Neural progenitor cell (in vitro differentiated cells): ENCODE measurements at regions not wholly inside any gene's neighbourhood (a gene's known extent, or its start where the extent isn't known, plus 50 kb on each side); places are given as distances from the start of the nearest gene placed in this dataset.

Experiments used
- DNase-seq: peaks from one replicate; pipeline ENCODE4 v3.0.0-alpha.2; 2016; ENCODE audit warnings: low spot score
- H2AFZ ChIP-seq: fragments of 200-600 bp; sonication (generic); replicated peaks from 2 replicates; pipeline ENCODE4 v1.6.1; 2016; ENCODE audit warnings: antibody characterized with exemption
- H3F3A ChIP-seq: fragments of 200-600 bp; sonication (generic); 2 replicates; pipeline ENCODE4 v1.6.1; 2016; ENCODE audit warnings: antibody characterized with exemption, low read depth
- H3K27ac ChIP-seq: fragments of 200-600 bp; sonication (generic); 2 replicates; pipeline ENCODE4 v1.5.1; 2016; ENCODE audit warnings: mild to moderate bottlenecking
- H3K27me3 ChIP-seq: fragments of 200-600 bp; sonication (generic); 2 replicates; pipeline ENCODE4 v1.6.1; 2016; ENCODE audit warnings: mild to moderate bottlenecking, moderate library complexity
- H3K36me3 ChIP-seq: fragments of 200-600 bp; sonication (generic); 2 replicates; pipeline ENCODE4 v1.5.1; 2016
- H3K4me1 ChIP-seq: fragments of 200-600 bp; sonication (generic); 2 replicates; pipeline ENCODE4 v1.6.1; 2016; ENCODE audit warnings: mixed run types
- H3K4me2 ChIP-seq: fragments of 200-600 bp; sonication (generic); 2 replicates; pipeline ENCODE4 v1.6.1; 2016
- H3K4me3 ChIP-seq: fragments of 200-600 bp; sonication (generic); 2 replicates; pipeline ENCODE4 v1.5.1; 2016
- H3K79me2 ChIP-seq: fragments of 200-600 bp; sonication (generic); 2 replicates; pipeline ENCODE4 v1.6.1; 2016; ENCODE audit warnings: low read depth
- H3K9ac ChIP-seq: fragments of 200-600 bp; sonication (generic); 2 replicates; pipeline ENCODE4 v1.6.1; 2016
- H3K9me3 ChIP-seq: fragments of 200-600 bp; sonication (generic); 2 replicates; pipeline ENCODE4 v1.5.1; 2016; ENCODE audit warnings: low read depth
- H4K20me1 ChIP-seq: fragments of 200-600 bp; sonication (generic); 2 replicates; pipeline ENCODE4 v1.6.1; 2016; ENCODE audit warnings: low read depth
- H3K27ac Mint-ChIP-seq: 3 replicates; pipeline ENCODE4 v1.8.0; 2021; ENCODE audit warnings: mixed read lengths
- H3K27me3 Mint-ChIP-seq: 2 replicates; pipeline ENCODE4 v1.8.0; 2022; ENCODE audit warnings: low read depth, mild to moderate bottlenecking, inconsistent platforms, moderate library complexity, mixed read lengths; ENCODE audit not compliant: insufficient read depth
- H3K36me3 Mint-ChIP-seq: 3 replicates; pipeline ENCODE4 v1.8.0; 2021; ENCODE audit warnings: mixed read lengths
- H3K4me1 Mint-ChIP-seq: 3 replicates; pipeline ENCODE4 v1.8.0; 2021; ENCODE audit warnings: mixed read lengths
- H3K4me3 Mint-ChIP-seq: 3 replicates; pipeline ENCODE4 v1.8.0; 2021; ENCODE audit warnings: mild to moderate bottlenecking, moderate library complexity, mixed read lengths
- H3K9me3 Mint-ChIP-seq: 3 replicates; pipeline ENCODE4 v1.8.0; 2020; ENCODE audit warnings: mixed read lengths
- EZH2 ChIP-seq: fragments of 200-600 bp; sonication (generic); IDR thresholded peaks from 2 replicates; pipeline ENCODE4 v1.6.1; 2017; ENCODE audit warnings: antibody characterized with exemption, mild to moderate bottlenecking, moderate library complexity
- EZH2phosphoT487 ChIP-seq: fragments of 200-600 bp; sonication (generic); IDR thresholded peaks from 2 replicates; pipeline ENCODE4 v1.6.1; 2017; ENCODE audit warnings: antibody characterized with exemption
- TF ChIP-seq, protein P1 (sequence below): fragments of 200-600 bp; sonication (generic); IDR thresholded peaks from 2 replicates; pipeline ENCODE4 v1.5.1; 2017; ENCODE audit warnings: antibody characterized with exemption, mild to moderate bottlenecking

DNA sequence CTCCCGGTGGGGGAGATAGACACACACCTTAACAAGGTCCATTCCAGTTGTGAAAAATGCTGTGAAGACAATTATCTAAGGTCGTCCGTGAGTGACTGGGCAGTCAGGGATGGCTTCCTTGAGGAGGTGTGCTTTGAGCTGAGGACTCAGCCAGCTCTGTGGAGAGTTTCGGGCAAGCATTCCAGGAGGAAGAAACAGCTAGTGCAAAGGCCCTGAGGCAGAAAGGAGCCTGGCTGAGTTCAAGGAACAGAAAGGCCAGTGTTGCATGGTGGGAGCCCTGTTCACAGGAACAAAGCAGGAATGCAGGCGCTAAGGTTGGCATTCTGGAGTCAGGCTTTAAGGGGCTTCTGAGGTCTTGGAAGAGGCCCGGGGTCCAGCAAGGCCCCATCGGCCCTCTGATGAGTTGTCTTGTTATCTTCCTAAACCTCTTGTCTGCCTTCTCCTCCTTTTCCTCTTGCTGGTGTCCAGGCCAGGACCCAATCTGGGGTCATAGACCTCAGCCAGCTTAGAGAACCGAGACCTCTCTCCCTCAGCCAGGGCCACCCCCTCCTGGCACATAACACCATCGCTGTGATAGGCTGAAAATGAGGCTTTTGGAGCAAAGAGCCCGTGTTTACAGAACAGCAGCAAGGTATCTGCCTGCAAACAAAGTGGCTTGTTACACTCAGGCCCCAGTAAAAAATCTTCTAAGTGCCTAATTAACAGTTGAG is 270.2 kb upstream of the MVB12B start:
- Histone ChIP-seq H3K27ac (no peak overlapping the region), H3K4me1 (peaks cover 13% of the 10 kb centered on the region)
- peaks cover 7% of the 10 kb centered on the region for H3K27me3 Mint-ChIP-seq

GRCh38 chr9:126057121-126057825 is 269.4 kb upstream of the MVB12B start:
- Histone ChIP-seq H4K20me1 (no peaks in the 10 kb centered on the region), H3K9ac (no peak overlapping the region), H3K36me3 (no peaks in the 10 kb centered on the region), H2AFZ (no peak overlapping the region), H3K27ac (no peak overlapping the region), H3K27me3 (no peaks in the 10 kb centered on the region), H3K4me3 (no peak overlapping the region), H3K4me2 (no peak overlapping the region), H3F3A (no peaks in the 10 kb centered on the region), H3K9me3 (no peaks in the 10 kb centered on the region), H3K4me1 (peaks cover 13% of the 10 kb centered on the region), H3K79me2 (no peaks in the 10 kb centered on the region)
- no peak overlapping the region for H3K4me3 Mint-ChIP-seq
- H3K9me3 Mint-ChIP-seq = peaks cover 3% of the 10 kb centered on the region
- no peaks in the 10 kb centered on the region for H3K36me3 Mint-ChIP-seq
- H3K4me1 Mint-ChIP-seq = peaks cover 23% of the 10 kb centered on the region
- H3K27me3 Mint-ChIP-seq = peaks cover 7% of the 10 kb centered on the region
- DNase-seq = no peak
- TF ChIP-seq EZH2 (no peak), EZH2phosphoT487 (no peak)
- TF ChIP-seq, protein P1, sequence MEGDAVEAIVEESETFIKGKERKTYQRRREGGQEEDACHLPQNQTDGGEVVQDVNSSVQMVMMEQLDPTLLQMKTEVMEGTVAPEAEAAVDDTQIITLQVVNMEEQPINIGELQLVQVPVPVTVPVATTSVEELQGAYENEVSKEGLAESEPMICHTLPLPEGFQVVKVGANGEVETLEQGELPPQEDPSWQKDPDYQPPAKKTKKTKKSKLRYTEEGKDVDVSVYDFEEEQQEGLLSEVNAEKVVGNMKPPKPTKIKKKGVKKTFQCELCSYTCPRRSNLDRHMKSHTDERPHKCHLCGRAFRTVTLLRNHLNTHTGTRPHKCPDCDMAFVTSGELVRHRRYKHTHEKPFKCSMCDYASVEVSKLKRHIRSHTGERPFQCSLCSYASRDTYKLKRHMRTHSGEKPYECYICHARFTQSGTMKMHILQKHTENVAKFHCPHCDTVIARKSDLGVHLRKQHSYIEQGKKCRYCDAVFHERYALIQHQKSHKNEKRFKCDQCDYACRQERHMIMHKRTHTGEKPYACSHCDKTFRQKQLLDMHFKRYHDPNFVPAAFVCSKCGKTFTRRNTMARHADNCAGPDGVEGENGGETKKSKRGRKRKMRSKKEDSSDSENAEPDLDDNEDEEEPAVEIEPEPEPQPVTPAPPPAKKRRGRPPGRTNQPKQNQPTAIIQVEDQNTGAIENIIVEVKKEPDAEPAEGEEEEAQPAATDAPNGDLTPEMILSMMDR = no peak
- H3K27ac Mint-ChIP-seq = no peak overlapping the region

More for the DNA sequence above, 270.2 kb upstream of the MVB12B start:
- Histone ChIP-seq H4K20me1 (no peaks in the 10 kb centered on the region), H3K4me2 (no peak overlapping the region), H3F3A (no peaks in the 10 kb centered on the region), H3K4me3 (no peak overlapping the region), H3K27me3 (no peaks in the 10 kb centered on the region), H3K9me3 (no peaks in the 10 kb centered on the region), H3K36me3 (no peaks in the 10 kb centered on the region), H2AFZ (no peak overlapping the region), H3K79me2 (no peaks in the 10 kb centered on the region), H3K9ac (no peak overlapping the region)
- DNase-seq = no peak
- no peaks in the 10 kb centered on the region for H3K9me3 Mint-ChIP-seq
- H3K4me3 Mint-ChIP-seq = no peak overlapping the region
- peak overlapping the region; percentile 70 for H3K27ac Mint-ChIP-seq
- H3K4me1 Mint-ChIP-seq = peaks cover 23% of the 10 kb centered on the region
- TF ChIP-seq, protein P1 = no peak
- TF ChIP-seq EZH2phosphoT487 = no peak
- TF ChIP-seq EZH2 = no peak
- no peaks in the 10 kb centered on the region for H3K36me3 Mint-ChIP-seq

GRCh38 chr9:126058011-126058531 is 268.6 kb upstream of the MVB12B start:
- Histone ChIP-seq H3F3A (no peaks in the 10 kb centered on the region), H4K20me1 (no peaks in the 10 kb centered on the region), H3K79me2 (no peaks in the 10 kb centered on the region), H3K4me3 (no peak overlapping the region), H3K4me2 (no peak overlapping the region), H3K27ac (no peak overlapping the region), H3K36me3 (no peaks in the 10 kb centered on the region), H3K4me1 (peaks cover 13% of the 10 kb centered on the region), H3K27me3 (no peaks in the 10 kb centered on the region), H3K9me3 (no peaks in the 10 kb centered on the region), H3K9ac (no peak overlapping the region), H2AFZ (no peak overlapping the region)
- Mint-ChIP-seq H3K9me3 (peaks cover 3% of the 10 kb centered on the region), H3K27me3 (peaks cover 6% of the 10 kb centered on the region), H3K4me1 (peaks cover 23% of the 10 kb centered on the region), H3K36me3 (no peaks in the 10 kb centered on the region), H3K27ac (no peak overlapping the region), H3K4me3 (no peak overlapping the region)
- TF ChIP-seq, protein P1 = no peak
- TF ChIP-seq EZH2phosphoT487 (no peak), EZH2 (no peak)
- no peak for DNase-seq
